ENCODE measurements at regions not wholly inside any gene's neighbourhood (a gene's known extent, or its start where the extent isn't known, plus 50 kb on each side); places are given as distances from the start of the nearest gene placed in this dataset.

DNA sequence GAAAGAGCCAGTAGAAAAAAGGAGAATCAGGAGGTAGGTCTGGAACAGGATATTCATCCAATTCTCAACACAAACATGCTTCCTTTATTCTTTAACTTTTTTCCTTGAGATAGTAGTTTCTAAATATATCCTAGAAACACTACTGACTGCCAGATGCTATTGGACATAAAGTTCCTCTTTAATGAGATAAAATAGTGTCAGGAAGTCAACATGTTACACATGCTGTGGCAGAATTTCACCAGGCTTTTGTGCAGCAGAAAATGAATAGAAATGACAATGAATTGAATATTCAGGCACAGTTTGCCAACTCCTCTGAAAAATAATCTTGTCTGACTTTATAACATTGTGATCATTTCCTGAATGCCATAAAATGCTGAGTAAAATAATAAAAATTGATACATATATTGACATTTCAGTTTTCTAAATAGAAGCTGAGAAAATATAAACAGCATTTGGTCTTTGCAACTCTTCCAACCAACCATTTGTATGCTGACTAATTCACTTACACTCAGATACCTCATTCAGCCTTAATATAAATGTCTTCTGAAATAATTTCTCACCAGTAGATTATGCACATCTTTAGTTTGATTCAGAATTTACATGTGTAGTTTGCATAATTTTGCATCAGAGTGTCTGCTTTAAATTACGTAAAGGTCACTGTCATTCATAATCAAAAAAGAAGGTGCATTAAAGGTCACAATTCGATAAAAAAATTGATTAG, 486.1 kb upstream of the ADGRL2 start:
- in situ Hi-C loops (cut with HindIII; ENCODE audit: low pct_unique_long_range_greater_than_20kb, low sequenced_read_pairs) (no loop called here), intact Hi-C loops (cut with micrococcal nuclease; ENCODE audit: unreplicated experiment) (loop anchor here (10.0 kb wide), 1 partner anchor 120 kb away; no protein-coding TSS in a partner anchor)
- POLR2A ChIA-PET, result no interaction called here
- Histone ChIP-seq H3K4me3 (ENCODE audit: low read depth in 2 of 2, low read length in 2 of 2) (no peak overlapping the region), H3K36me3 (ENCODE audit: control insufficient read depth, insufficient read depth, low read length) (no peaks in the 10 kb centered on the region), H3K4me1 (ENCODE audit: control insufficient read depth, insufficient read depth, low read length) (no peaks in the 10 kb centered on the region), H3K9me3 (ENCODE audit: control insufficient read depth, insufficient read depth, low read depth, low read length) (no peaks in the 10 kb centered on the region), H3K27ac (ENCODE audit: low read length) (no peak overlapping the region), H3K27me3 (ENCODE audit: control insufficient read depth, insufficient read depth, low read length) (no peaks in the 10 kb centered on the region)
- BruUV-seq (replicated peaks), result no TSS peak
- TF ChIP-seq SIN3A (IDR thresholded peaks at IDR 0.05; ENCODE audit: borderline replicate concordance, insufficient read depth, low read depth, low read length) (no peak), TCF7L2 (IDR thresholded peaks at IDR 0.05; ENCODE audit: low read depth, low read length) (no peak), POLR2AphosphoS5 (IDR thresholded peaks at IDR 0.05; ENCODE audit: low read depth, low read length) (no peak)
- TF ChIP-seq, protein P1, sequence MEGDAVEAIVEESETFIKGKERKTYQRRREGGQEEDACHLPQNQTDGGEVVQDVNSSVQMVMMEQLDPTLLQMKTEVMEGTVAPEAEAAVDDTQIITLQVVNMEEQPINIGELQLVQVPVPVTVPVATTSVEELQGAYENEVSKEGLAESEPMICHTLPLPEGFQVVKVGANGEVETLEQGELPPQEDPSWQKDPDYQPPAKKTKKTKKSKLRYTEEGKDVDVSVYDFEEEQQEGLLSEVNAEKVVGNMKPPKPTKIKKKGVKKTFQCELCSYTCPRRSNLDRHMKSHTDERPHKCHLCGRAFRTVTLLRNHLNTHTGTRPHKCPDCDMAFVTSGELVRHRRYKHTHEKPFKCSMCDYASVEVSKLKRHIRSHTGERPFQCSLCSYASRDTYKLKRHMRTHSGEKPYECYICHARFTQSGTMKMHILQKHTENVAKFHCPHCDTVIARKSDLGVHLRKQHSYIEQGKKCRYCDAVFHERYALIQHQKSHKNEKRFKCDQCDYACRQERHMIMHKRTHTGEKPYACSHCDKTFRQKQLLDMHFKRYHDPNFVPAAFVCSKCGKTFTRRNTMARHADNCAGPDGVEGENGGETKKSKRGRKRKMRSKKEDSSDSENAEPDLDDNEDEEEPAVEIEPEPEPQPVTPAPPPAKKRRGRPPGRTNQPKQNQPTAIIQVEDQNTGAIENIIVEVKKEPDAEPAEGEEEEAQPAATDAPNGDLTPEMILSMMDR (IDR thresholded peaks at IDR 0.05), result no peak
- TF ChIP-seq, protein P2, sequence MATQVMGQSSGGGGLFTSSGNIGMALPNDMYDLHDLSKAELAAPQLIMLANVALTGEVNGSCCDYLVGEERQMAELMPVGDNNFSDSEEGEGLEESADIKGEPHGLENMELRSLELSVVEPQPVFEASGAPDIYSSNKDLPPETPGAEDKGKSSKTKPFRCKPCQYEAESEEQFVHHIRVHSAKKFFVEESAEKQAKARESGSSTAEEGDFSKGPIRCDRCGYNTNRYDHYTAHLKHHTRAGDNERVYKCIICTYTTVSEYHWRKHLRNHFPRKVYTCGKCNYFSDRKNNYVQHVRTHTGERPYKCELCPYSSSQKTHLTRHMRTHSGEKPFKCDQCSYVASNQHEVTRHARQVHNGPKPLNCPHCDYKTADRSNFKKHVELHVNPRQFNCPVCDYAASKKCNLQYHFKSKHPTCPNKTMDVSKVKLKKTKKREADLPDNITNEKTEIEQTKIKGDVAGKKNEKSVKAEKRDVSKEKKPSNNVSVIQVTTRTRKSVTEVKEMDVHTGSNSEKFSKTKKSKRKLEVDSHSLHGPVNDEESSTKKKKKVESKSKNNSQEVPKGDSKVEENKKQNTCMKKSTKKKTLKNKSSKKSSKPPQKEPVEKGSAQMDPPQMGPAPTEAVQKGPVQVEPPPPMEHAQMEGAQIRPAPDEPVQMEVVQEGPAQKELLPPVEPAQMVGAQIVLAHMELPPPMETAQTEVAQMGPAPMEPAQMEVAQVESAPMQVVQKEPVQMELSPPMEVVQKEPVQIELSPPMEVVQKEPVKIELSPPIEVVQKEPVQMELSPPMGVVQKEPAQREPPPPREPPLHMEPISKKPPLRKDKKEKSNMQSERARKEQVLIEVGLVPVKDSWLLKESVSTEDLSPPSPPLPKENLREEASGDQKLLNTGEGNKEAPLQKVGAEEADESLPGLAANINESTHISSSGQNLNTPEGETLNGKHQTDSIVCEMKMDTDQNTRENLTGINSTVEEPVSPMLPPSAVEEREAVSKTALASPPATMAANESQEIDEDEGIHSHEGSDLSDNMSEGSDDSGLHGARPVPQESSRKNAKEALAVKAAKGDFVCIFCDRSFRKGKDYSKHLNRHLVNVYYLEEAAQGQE (IDR thresholded peaks at IDR 0.05; ENCODE audit: insufficient read depth in 1 of 2, low read depth in 2 of 2, low read length in 1 of 2), result no peak
- no peak for DNase-seq (ENCODE audit: low read depth, low spot score)
- ATAC-seq, result no peak
- CTCF ChIA-PET, result no interaction called here

DNA sequence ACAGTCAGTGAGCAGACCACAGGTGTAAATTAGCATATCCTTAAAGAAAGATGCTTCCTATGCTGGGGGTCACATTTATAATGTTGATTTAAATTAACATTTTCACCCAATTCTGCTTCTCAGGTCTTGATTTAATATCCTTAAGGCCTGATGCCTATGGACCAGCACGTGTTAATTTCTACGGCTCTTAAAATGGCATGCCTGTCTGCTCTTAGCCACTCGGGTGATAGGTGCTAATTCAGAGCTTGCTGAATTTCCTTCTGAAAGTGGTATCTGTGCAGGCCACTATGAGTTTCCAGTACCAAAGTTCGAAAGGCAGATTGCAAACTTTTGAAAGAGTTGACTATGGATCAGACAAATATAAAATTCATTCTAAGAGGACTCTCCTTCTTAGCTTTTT, 487.4 kb upstream of the ADGRL2 start:
- in situ Hi-C loops (cut with HindIII; ENCODE audit: low pct_unique_long_range_greater_than_20kb, low sequenced_read_pairs), result no loop called here
- no peaks in the 10 kb centered on the region for H3K4me1 ChIP-seq (ENCODE audit: control insufficient read depth, insufficient read depth, low read length)

More for the DNA sequence above, 487.4 kb upstream of the ADGRL2 start:
- DNase-seq (ENCODE audit: low read depth, low spot score) (no peak), ATAC-seq (no peak)
- no peaks in the 10 kb centered on the region for H3K36me3 ChIP-seq (ENCODE audit: control insufficient read depth, insufficient read depth, low read length)
- H3K4me3 ChIP-seq (ENCODE audit: low read depth in 2 of 2, low read length in 2 of 2), result no peak overlapping the region
- H3K9me3 ChIP-seq (ENCODE audit: control insufficient read depth, insufficient read depth, low read depth, low read length), result no peaks in the 10 kb centered on the region
- POLR2A ChIA-PET, result no interaction called here
- H3K27ac ChIP-seq (ENCODE audit: low read length), result no peak overlapping the region
- no TSS peak for BruUV-seq (replicated peaks)
- CTCF ChIA-PET, result no interaction called here
- intact Hi-C loops (cut with micrococcal nuclease; ENCODE audit: unreplicated experiment), result loop anchor here (10.0 kb wide), 1 partner anchor 122 kb away; no protein-coding TSS in a partner anchor
- TF ChIP-seq SIN3A (IDR thresholded peaks at IDR 0.05; ENCODE audit: borderline replicate concordance, insufficient read depth, low read depth, low read length), result no peak
- TF ChIP-seq, protein P2 (IDR thresholded peaks at IDR 0.05; ENCODE audit: insufficient read depth in 1 of 2, low read depth in 2 of 2, low read length in 1 of 2), result no peak
- TF ChIP-seq POLR2AphosphoS5 (IDR thresholded peaks at IDR 0.05; ENCODE audit: low read depth, low read length), result no peak
- TF ChIP-seq TCF7L2 (IDR thresholded peaks at IDR 0.05; ENCODE audit: low read depth, low read length), result no peak
- TF ChIP-seq, protein P1 (IDR thresholded peaks at IDR 0.05), result no peak
- H3K27me3 ChIP-seq (ENCODE audit: control insufficient read depth, insufficient read depth, low read length), result no peaks in the 10 kb centered on the region

Data from Panc1 (cell line).